Dedifferentiated amniotic fluid mesenchymal stem cell (primary cell): ENCODE measurements at regions not wholly inside any gene's neighbourhood (a gene's known extent, or its start where the extent isn't known, plus 50 kb on each side); places are given as distances from the start of the nearest gene placed in this dataset.
"Not testable (repeated sequence)": the region's sequence is repeated elsewhere in the genome, so short reads cannot be mapped to it uniquely, and the experiment has no call there.

Experiments
- DNase-seq: peaks from one replicate; pipeline ENCODE4 v3.0.0-alpha.2; 2016; ENCODE audit errors: extremely low spot score

- DNase-seq, result no peak
Observed at GRCh38 chr3:104906001-104906639, 460.6 kb upstream of the ALCAM start.

GRCh38 chr3:104907507-104907906 is 459.2 kb upstream of the ALCAM start:
- DNase-seq, result peak; percentile 66

GRCh38 chr3:104908761-104909160 is 457.9 kb upstream of the ALCAM start:
- DNase-seq, result no peak

- peak; percentile 62 for DNase-seq
Observed at GRCh38 chr3:104909198-104909597, 457.5 kb upstream of the ALCAM start.

GRCh38 chr3:104909721-104910120 is 457.0 kb upstream of the ALCAM start:
- no peak for DNase-seq

DNA sequence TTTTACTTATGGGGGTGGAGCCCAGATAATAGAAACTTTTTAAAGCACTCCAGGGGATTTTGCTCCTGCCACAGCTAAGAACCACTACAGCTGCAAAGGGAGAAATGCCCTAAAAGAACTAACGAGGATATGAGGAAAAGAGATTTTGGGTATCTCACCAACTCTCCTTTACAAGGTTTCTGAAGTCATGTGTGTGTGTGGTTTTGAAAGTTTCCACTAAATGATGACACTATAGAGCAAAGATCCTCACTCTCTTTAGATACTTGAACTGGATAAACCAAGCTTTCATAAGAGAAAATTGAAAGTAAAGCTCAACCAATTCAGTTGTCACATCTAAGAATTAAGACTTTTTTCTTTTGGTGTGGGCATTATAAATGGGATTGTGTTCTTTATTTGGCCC is 455.3 kb upstream of the ALCAM start:
- DNase-seq, result no peak

GRCh38 chr3:104916971-104917370 is 449.7 kb upstream of the ALCAM start:
- DNase-seq, result no peak

- DNase-seq, result no peak
Observed at GRCh38 chr3:104920512-104920911, 446.2 kb upstream of the ALCAM start.

GRCh38 chr3:104933972-104934371 is 432.7 kb upstream of the ALCAM start:
- DNase-seq, result no peak

DNA sequence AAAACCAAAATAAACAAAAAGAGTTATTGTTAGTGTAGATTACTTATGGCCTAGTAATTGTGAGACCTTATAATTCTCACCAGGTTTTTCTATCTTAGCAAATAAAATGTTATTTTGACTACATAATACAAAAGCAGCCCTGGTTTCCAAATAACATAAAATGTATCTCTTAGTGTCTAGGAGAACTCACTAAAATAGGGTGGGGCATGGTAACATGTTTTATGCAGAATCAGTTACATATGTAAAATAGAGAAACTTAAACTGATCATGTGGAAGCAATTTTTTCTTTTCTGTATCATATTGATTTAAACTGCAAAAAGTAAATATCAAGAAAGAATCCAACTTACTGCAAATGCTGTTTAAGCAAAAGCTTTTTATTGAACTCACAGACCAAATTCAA is 431.1 kb upstream of the ALCAM start:
- no peak for DNase-seq

- DNase-seq, result no peak
Observed at GRCh38 chr3:104939196-104939595, 427.5 kb upstream of the ALCAM start.

- no peak for DNase-seq
Observed at GRCh38 chr3:104941785-104942184, 424.9 kb upstream of the ALCAM start.

- DNase-seq, result no peak
Observed at GRCh38 chr3:104943974-104944373, 422.7 kb upstream of the ALCAM start.

GRCh38 chr3:104947943-104948342 is 418.8 kb upstream of the ALCAM start:
- DNase-seq, result no peak

DNA sequence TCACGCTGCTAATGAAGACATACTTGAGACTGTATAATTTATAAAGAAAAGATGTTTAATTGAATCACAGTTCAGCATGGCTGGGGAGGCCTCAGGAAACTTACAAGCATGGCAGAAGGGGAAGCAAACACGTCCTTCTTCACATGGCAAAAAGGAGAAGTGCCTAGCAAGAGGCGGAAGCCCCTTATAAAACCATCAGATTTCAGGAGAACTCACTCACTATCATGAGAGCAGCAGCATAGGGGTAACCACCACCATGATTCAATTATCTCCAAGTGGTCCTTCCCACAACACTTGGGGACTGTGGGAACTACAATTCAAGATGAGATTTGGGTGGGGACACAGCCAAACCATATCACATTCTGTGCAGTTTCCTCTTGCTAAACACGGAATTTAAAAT is 416.9 kb upstream of the ALCAM start:
- DNase-seq, result not testable (repeated sequence)

DNA sequence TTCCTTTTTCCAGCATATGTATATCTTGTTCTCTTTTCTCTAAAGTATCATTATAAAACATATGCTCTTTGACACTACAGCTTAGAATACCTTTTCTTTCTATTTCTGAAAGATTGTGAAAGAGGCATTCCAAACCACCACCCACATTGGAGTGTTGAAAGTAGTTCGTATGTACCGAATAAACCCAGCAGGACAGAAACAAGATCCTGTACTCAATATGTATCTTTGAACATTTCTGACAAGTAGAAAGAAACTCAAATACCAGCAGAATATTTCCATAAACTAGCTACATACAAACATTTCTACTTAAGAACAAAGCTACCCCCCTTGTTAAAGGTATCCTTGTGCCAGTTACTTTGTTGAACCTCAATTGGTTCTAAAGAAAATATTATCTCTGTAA is 415.3 kb upstream of the ALCAM start:
- no peak for DNase-seq

DNA sequence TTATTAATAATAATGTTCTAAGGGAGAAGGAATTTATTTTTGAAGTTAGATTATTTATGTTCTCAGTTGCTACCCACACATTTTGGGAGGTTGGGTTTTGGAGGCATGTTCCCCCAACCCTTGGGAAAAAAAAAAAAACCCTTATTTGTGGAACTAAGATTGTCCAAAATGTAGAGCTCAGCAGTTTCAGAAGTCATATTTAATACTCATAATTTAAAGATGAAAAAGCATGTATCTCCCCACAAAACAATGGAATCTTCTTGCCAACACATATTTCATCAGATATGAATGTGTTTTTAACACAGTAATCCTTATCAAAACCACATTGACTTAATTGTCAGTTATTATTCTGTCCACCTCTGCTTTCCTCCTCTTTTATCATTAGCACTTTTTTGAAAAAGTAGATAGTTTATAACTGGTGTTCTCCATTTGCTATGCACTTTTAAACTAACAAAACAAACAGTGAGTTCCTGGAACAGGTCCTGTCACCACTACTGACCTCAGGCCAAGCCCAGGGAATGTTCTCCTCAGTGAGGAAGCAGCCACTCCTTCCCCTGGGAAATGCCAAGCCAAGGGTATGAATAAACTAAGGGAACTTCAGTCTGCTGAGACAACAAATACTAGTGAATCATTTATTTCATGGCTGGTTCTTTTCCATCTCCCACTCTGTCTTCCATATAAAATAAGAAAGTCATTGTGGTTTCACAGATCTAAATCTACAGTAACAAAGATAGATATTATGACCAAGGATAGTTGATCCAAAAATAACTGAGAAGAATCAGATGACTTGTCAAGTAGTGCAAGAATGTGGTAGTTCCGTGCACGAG is 414.4 kb upstream of the ALCAM start:
- peak; percentile 61 for DNase-seq

GRCh38 chr3:104956620-104957345 is 409.9 kb upstream of the ALCAM start:
- DNase-seq, result no peak

- DNase-seq, result no peak
Observed at GRCh38 chr3:104960579-104960978, 406.1 kb upstream of the ALCAM start.

- DNase-seq, result no peak
Observed at GRCh38 chr3:104961851-104962250, 404.9 kb upstream of the ALCAM start.

DNA sequence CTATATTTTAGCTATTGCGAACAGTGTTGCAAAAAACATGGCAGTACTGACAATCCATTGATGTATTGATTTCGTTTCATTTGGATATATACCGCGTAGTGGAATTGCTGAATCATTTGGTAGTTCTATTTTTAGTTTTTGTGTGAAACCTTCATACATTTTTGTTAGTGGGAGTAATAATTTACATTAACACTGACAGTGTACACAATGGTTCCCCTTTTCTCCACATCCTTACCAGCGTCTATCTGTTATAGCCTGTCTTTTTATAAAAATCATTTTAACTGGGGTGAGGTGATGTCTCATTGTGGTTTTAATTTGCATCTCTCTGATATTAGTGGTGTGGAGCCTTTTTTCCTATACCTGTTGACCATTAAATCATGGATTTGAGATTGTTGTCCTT is 392.4 kb upstream of the ALCAM start:
- no peak for DNase-seq

DNA sequence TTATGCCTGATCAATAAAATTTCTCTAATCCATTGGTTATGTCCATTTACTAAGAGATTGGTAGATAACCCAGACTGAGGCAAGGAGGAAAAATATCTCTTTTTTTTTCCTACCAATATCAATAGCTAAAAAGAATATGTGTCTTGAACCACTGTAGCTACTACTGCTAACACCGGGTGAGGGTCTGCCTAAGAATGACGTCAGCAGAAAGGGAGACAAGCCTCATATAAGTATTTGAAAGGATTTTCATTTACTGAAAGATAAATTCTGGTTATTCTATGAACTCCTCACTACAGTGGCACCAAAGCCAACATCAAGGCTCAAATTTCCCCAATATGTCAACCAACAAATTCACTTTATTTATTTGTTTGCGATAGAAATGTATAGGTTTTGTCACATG is 389.0 kb upstream of the ALCAM start:
- DNase-seq, result no peak

GRCh38 chr3:104982130-104982529 is 384.6 kb upstream of the ALCAM start:
- DNase-seq, result no peak
